ENCODE measurements at regions not wholly inside any gene's neighbourhood (a gene's known extent, or its start where the extent isn't known, plus 50 kb on each side); places are given as distances from the start of the nearest gene placed in this dataset.

DNA sequence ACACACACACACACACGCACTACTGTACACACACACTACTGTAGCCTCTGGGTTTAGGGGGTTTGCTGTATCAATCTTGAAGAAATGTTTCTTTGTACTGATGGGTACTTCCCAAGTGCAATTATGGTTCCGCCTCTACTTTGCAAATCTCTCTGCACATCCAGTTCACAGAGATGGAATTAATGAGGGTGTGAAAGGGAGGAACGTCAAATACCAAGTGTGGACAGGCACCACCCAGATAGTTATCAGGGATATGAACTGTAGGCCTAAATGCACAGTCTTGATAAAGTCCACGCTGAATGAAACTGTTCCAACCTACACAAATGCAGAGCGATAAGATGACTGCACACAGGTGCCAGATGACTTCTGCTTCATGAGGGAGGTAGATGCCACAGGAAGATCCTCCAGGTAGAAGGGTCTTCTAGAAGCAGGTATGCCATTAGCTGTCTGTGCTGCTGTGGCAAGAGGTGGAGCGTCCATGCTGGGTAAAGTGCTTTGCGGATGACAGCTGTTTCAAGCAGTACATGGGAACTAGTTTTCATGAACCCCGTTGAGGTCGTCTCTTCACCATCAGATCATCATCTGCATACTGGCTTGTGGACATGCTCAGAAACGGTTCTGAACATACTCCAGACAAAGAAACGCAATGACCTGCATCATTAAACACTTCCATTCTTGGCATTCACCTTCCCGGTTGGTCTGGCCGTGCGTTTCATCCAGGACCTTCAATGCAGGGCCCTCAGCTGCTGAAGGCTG is 314.3 kb upstream of the RTL1 start:
- no peak for FAIRE-seq

DNA sequence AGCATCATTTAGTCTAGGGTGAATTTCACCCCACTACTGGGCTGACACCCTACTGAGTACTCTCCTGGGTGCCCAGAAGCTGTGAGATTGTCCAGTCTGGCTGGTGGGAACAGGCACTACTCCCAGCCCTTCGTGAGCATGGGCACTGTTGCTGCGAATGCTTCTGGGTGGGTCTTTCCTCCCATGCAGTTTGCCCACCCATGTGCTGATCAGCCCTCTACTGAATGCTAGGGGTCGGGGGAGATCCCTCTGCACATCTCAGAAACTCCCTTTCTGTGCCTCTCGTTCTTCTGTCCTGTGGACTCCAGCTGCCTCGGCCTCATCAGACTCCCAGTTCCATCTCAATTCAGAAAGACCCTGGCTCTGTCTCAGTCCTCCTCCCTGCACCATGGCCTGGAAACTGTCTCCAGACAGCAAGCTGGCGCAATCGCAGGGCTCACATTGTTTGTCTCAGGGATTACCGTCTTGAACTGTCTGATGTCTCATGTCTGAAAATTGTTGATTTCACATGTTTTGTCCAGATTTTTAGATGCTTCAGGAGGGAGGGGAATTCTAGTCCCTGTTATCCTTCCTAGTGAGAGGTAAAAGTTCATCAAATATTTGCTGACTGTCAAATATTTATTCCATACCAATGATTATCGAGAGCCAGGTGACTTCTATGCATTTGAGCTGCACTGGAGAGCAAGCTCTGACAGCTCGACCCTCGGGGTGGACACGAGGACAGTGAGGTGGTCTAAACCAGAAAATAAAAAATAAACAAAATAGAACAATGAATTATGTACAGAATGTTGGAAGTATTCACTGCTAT is 316.6 kb upstream of the RTL1 start:
- Histone ChIP-seq H3K27me3 (ENCODE audit: insufficient read depth, low read length) (peaks cover 9% of the 10 kb centered on the region), H3K9ac (ENCODE audit: low read length) (no peak overlapping the region), H3K4me1 (ENCODE audit: insufficient read depth, low read length) (no peaks in the 10 kb centered on the region), H3K9me3 (ENCODE audit: insufficient read depth, low read depth, low read length) (no peaks in the 10 kb centered on the region), H3K36me3 (ENCODE audit: insufficient read depth, low read length) (no peaks in the 10 kb centered on the region), H4K20me1 (ENCODE audit: insufficient read depth, low read length) (no peaks in the 10 kb centered on the region), H3K27ac (ENCODE audit: low read depth, low read length) (no peak overlapping the region), H3K4me2 (ENCODE audit: low read length) (no peak overlapping the region), H2AFZ (ENCODE audit: low read depth, low read length) (no peak overlapping the region), H3K4me3 (ENCODE audit: insufficient read depth, low read depth, low read length) (no peak overlapping the region), H3K79me2 (ENCODE audit: insufficient read depth, low read length) (no peaks in the 10 kb centered on the region)
- Mint-ChIP-seq H3K27me3 (ENCODE audit: low read depth, unreplicated experiment) (peaks cover 34% of the 10 kb centered on the region), H3K36me3 (ENCODE audit: low read depth, unreplicated experiment) (peaks cover 1% of the 10 kb centered on the region), H3K4me3 (ENCODE audit: unreplicated experiment) (no peak overlapping the region), H3K4me1 (ENCODE audit: low read depth, unreplicated experiment) (no peaks in the 10 kb centered on the region), H3K9me3 (ENCODE audit: unreplicated experiment) (peaks cover 21% of the 10 kb centered on the region), H3K27ac (ENCODE audit: unreplicated experiment) (peak overlapping the region; percentile 26)
- DNase-seq (ENCODE audit: low read depth) = no peak
- no peak for TF ChIP-seq EZH2 (IDR thresholded peaks at IDR 0.05; ENCODE audit: insufficient read depth, low read length)
- TF ChIP-seq, protein P1, sequence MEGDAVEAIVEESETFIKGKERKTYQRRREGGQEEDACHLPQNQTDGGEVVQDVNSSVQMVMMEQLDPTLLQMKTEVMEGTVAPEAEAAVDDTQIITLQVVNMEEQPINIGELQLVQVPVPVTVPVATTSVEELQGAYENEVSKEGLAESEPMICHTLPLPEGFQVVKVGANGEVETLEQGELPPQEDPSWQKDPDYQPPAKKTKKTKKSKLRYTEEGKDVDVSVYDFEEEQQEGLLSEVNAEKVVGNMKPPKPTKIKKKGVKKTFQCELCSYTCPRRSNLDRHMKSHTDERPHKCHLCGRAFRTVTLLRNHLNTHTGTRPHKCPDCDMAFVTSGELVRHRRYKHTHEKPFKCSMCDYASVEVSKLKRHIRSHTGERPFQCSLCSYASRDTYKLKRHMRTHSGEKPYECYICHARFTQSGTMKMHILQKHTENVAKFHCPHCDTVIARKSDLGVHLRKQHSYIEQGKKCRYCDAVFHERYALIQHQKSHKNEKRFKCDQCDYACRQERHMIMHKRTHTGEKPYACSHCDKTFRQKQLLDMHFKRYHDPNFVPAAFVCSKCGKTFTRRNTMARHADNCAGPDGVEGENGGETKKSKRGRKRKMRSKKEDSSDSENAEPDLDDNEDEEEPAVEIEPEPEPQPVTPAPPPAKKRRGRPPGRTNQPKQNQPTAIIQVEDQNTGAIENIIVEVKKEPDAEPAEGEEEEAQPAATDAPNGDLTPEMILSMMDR (IDR thresholded peaks at IDR 0.05; ENCODE audit: insufficient read depth, low read depth, low read length) = no peak
- no peak for FAIRE-seq

More for the DNA sequence above, 314.3 kb upstream of the RTL1 start:
- no peaks in the 10 kb centered on the region for H3K4me1 Mint-ChIP-seq (ENCODE audit: low read depth, unreplicated experiment)
- TF ChIP-seq, protein P1 (IDR thresholded peaks at IDR 0.05; ENCODE audit: insufficient read depth, low read depth, low read length) = no peak
- no peak for TF ChIP-seq EZH2 (IDR thresholded peaks at IDR 0.05; ENCODE audit: insufficient read depth, low read length)
- Histone ChIP-seq H3K4me3 (ENCODE audit: insufficient read depth, low read depth, low read length) (no peak overlapping the region), H3K4me1 (ENCODE audit: insufficient read depth, low read length) (no peaks in the 10 kb centered on the region), H3K36me3 (ENCODE audit: insufficient read depth, low read length) (no peaks in the 10 kb centered on the region), H3K4me2 (ENCODE audit: low read length) (no peak overlapping the region), H3K79me2 (ENCODE audit: insufficient read depth, low read length) (no peaks in the 10 kb centered on the region), H4K20me1 (ENCODE audit: insufficient read depth, low read length) (no peaks in the 10 kb centered on the region), H2AFZ (ENCODE audit: low read depth, low read length) (no peak overlapping the region), H3K27me3 (ENCODE audit: insufficient read depth, low read length) (no peaks in the 10 kb centered on the region), H3K9ac (ENCODE audit: low read length) (no peak overlapping the region), H3K9me3 (ENCODE audit: insufficient read depth, low read depth, low read length) (no peaks in the 10 kb centered on the region), H3K27ac (ENCODE audit: low read depth, low read length) (no peak overlapping the region)
- peaks cover 20% of the 10 kb centered on the region for H3K27me3 Mint-ChIP-seq (ENCODE audit: low read depth, unreplicated experiment)
- no peak overlapping the region for H3K4me3 Mint-ChIP-seq (ENCODE audit: unreplicated experiment)
- peaks cover 2% of the 10 kb centered on the region for H3K36me3 Mint-ChIP-seq (ENCODE audit: low read depth, unreplicated experiment)
- peaks cover 22% of the 10 kb centered on the region for H3K9me3 Mint-ChIP-seq (ENCODE audit: unreplicated experiment)
- DNase-seq (ENCODE audit: low read depth) = no peak
- H3K27ac Mint-ChIP-seq (ENCODE audit: unreplicated experiment) = no peak overlapping the region

All from astrocyte (in vitro differentiated cells and primary cell).